Globus pallidus (tissue), 1 donor: ENCODE measurements at regions not wholly inside any gene's neighbourhood (a gene's known extent, or its start where the extent isn't known, plus 50 kb on each side); places are given as distances from the start of the nearest gene placed in this dataset.
"Not testable (repeated sequence)": the region's sequence is repeated elsewhere in the genome, so short reads cannot be mapped to it uniquely, and the experiment has no call there.

Source experiments
- DNase-seq: peaks from one replicate; pipeline ENCODE4 v3.0.0-alpha.2; 2015; ENCODE audit warnings: low spot score

- DNase-seq = no peak
These were observed 119.7 kb downstream of the DTL start for GRCh38 chr1:212155219-212155618.

GRCh38 chr1:212157252-212157651, 121.7 kb downstream of the DTL start:
- DNase-seq = no peak

DNA sequence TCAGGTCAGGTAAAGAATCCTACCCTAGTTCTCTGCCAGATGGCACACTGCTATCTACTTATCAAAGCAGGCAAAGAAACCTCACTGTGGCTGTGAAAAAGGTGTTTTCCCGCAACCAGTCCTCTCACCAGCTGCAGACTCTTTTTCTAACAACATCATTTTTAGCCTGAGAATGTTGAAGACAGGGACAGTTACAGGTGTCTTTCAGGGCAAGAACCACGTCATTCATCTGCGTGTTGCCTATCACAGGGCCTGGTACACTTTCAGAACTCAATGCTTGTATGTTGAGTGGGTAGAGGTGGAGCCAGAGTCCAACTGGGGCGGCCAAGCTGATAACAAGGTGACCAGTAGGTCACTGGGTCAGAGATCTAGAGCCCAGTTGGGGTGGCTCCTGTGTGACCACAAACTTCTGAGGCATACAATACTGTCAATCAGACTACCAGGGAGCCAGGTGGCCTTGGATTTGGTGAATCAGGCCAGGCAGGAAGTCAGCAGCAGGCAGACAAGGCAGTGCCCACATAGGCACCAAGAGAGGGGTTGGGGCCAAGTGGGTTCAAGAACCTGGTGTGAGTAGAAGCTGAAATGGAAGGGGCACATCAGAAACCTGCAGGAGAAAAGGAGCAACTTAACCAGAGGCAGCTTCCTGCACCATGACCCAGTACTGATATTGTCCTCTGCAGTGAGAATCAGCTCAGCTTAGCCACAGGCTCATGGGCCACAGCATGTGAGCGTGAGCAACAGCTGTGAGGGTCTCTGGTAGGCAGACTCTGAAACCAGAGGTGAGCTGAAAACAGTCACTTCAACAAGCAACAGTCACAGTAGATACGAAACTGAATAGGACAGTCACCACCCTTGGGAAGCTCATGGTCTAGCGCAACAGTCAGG, 123.6 kb downstream of the DTL start:
- no peak for DNase-seq

DNA sequence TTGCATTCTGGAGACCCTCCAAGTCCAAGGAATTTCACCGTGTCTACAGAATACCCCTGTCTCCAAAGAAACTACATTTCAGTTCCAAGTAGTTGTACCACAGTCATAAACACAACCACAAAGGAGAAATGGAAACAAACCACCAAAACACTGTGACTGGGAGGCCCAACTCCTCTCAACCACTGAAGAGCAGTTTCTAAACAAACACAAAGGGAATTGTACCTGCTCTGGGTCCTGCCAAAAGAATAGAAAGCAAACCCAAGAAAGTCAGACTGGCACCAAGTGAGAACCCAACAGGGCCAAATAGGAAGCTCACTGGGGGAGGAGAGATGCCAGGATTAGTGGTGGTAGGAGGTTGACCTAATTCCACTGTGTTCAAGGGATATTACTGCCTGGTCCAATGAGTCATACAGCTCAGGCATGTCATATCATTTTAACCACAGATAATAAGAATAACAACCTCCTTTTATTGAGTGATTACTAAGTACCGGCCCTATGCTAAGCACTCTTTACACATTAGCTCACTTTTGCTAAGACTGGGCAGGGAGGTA, 123.9 kb upstream of the PPP2R5A start:
- DNase-seq = no peak

DNA sequence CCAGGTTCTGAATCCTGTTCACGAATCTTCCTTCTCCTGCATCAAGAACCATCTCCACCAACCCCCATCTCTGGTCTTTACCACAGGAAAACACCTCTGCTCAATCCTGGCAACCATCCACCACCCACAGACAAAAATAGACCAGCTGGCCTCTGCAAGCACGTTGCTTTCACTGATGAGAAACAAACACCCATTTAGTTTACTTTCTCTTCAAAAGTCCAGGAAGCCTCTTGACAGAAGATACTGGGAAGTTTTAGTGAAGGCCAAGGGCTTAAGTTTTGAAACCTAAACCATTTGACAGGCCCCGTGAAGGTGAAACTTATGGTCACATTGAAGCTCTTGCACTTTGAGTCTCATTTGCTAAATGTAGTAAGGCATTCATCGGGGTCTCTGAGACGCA, 122.6 kb upstream of the PPP2R5A start:
- DNase-seq = no peak

GRCh38 chr1:212164095-212164872, 120.9 kb upstream of the PPP2R5A start:
- no peak for DNase-seq

- no peak for DNase-seq
These were observed 119.0 kb upstream of the PPP2R5A start for GRCh38 chr1:212166244-212166643.

DNA sequence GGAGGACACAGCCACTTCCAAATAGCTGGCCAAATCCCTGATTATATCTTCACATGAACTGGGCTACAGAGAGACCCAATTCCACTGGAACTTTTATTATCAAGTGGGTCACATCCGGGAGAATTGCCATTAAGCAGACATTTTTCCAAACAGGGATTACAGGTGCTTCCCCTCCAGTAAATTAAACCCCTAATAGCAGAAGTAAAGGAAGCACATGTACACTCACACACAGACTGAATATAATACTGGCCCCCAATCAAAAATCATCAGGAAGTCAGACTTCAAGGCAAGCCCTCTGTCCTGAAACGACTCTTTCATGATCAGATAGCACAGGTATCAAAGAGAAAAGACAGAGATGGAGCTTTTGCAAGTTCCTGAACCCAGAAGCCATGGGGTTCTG, 118.6 kb upstream of the PPP2R5A start:
- no peak for DNase-seq

- DNase-seq = no peak
These were observed 118.1 kb upstream of the PPP2R5A start for GRCh38 chr1:212167098-212167497.

DNA sequence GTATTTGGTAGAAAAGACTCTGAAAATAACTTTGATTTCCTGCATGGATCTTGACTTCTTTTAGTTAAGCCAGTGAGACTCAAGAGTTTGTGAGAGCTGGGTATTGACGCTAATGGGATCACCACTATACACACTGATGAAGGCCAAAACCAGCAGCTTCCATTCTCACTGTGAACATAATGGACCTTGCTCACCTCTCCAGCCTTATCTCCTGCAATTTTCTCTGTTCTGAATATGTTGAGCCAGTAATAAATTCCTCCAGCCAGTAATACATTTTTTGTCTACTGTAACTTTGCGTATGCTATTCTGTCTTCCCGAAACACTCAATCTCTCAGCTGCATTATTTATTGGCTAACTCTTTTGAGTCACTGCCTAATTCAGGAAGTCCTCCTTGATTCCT, 111.6 kb upstream of the PPP2R5A start:
- DNase-seq = no peak

- DNase-seq = not testable (repeated sequence)
These were observed 110.9 kb upstream of the PPP2R5A start for GRCh38 chr1:212174295-212174694.

DNA sequence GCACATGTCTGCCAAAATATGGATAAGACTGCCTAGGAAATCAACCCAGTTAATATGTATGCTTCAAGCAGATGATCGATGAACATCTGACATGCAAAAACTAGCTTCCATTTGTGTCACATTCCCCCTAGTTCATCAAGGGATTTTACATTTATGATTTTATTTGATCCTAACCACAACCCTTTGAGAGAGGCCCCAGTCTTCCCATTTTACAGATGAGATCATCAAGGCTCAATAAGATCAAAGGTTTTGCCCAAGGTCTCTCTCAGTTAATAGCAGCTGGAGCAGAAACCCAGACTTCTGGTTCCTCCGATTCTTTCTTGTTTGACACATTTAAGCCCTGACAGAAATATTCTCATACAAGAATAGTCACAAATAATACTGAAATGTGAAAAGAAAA, 107.7 kb upstream of the PPP2R5A start:
- no peak for DNase-seq

DNA sequence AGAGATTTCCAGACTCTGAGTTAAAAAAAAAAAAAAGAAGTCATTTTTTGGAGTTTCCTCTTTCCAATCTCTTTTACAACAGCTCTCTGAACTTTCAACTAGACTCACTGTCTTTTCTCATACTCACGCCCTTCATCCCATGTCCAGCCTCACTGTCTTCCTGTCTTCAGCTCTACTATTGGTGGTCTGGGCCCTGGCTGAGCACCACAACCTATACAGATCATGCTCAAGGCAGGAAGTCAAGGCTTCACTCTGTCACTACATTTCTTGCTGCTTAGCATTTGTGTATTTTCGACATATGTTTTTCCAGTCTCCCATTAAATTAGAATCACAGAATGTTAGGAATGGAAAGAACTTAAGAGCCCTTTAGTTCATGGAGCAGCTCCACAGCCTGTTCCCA, 106.4 kb upstream of the PPP2R5A start:
- DNase-seq = no peak

DNA sequence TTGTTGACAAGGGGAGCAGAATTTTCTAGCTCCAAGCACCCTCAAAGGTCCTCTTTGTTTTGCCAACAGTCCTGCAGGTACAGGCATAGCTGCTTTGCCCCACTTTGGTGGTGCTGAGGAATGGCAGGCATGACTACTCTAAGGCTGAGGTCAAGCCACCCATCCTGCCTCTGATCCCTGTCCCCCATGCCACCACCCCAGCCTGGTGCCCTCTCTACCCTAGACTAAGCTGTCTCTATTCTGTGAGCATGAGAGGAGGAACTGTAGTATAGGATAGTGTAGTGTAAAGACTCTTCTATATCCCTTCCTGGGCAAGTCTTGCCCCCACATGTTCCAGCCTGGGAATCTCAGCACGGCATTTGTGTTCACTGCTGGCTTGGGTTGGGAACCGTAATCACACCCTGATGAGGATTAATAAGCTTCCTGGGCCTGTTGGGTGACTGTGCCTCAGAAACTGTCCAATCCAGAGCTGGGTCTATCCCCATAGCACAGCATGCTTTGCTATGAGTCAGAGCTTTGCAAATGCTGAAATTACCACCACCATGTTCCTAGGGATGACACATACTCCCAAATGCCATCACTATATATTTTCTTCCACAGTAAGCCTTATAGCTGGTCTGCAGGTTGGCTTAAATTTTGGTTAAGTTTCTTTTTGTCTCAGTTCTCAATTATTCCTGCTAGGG, 105.7 kb upstream of the PPP2R5A start:
- DNase-seq = no peak

- DNase-seq = no peak
These were observed 104.0 kb upstream of the PPP2R5A start for GRCh38 chr1:212181015-212181882.

DNA sequence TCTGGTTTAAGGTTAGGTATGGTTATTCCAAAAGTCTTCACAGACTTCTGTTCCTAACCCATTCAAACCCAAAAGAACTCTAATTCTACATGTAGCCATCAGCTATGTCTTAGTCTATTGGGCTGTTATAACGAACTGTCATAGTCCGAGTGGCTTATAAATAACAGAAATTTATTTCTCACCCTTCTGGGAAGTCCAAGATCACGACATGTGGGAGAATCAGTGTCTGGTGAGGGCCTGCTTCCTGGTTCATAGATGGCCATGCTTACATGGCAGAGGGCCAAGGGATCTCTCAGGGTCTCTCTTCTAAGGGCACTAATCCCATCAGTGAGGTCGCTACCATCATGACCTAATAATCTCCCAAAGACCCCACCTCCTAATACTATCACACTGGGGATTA, 103.0 kb upstream of the PPP2R5A start:
- no peak for DNase-seq

DNA sequence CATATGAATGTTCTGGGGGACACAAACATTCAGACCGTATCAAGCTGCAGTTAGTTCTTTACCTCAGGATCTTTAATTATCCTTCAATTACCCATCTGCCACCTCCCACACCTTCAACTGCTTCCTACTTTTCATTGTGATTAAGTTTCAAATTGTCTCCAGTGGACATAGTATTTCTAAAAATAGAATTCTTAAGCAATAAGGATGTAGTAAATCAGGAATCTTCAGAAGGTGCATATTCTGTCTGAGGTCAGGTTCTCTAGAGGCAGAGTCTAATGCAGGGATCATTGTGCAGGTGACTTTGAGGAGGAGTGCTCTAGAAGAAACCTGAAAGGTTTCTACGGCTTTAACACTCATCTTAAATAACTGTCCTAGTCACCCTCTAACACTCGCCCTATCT, 102.6 kb upstream of the PPP2R5A start:
- DNase-seq = no peak

DNA sequence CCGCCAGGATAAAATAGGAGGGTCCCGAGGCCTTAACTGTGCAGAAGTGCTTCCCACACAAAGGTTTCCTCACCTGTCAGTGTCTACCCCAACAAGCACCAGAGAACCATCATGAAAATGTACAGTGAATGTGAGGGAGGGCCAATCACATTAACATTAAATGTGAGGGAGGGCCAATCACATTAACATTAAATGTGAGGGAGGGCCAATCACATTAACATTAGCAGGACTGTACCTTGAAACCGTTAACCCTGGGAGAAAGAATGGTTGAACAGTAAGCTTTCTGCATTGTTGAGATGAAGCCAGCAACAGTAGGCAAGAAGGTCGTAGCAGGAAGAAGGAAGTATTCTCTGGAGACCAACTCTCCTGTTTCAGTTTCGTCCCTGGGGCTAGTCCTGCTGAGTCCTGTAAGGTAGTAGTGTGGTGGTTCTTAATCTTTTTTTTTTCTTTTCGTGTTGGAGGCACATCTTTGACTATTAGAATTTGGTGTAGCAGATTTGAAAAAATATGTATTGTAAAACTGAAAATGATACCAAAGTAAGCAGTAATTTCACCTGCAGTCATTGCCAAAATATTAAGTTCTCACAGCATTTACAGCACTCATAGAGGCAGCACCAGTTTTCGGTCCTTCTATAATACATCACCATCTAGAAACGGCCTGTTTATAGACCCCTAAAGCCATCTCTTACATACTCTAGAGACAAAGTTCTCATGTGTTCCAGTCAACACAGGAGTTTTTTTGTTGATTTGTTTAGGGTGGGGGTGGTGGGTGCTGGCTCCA, 98.6 kb upstream of the PPP2R5A start:
- no peak for DNase-seq

DNA sequence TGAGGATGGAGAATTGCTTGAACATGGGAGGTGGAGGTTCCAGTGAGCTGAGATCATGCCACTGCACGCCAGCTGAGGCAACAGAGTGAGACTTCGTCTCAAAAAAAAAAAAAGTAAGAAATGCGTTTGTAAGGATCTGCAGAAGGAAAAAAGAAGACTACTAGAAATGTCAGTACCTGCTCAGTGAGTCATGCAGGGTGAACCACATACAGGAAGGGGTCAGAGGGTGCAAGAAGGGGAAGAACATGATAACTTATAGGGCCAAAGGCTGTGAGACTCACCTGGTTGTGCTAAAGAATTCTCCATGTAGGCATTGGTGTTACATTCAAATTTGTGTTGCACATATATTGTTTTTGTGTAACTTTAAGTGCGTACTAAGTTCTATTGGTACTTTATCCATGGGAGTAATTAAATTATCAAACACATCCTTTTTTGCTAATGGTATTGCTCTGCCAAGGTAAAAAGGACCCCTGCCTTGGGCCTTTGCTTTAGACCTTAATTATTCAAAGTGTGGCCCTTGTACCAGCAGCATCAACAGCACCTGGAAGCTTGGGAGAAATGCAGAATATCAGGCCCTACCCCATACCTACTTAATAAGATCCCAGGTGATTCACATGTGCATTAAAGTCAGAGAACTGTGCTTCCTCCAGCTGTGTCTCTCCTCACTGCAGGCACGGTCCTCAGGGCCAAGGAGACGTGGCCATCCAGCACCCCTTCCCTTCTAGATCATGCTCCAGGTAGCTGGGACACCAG, 96.4 kb upstream of the PPP2R5A start:
- no peak for DNase-seq

DNA sequence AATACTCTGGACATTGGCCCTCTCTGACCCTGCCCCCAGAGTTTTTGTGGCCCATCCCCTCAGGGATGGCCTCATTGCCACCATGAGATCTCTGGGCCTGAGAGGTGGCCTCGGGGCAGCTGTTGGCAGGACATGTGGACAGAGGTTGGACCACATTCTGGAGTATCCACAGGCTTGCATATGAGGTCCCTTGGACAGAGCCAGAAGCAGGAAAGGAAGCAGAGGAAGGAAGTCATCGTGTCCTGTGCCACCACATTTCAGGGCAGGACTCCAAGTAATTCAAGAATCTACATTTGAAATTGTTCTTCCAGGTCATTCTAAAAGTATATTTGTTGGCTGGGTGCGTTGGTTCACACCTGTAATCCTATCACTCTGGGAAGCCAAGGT, 95.9 kb upstream of the PPP2R5A start:
- DNase-seq = no peak
